HCT116 (cell line): ENCODE measurements at regions not wholly inside any gene's neighbourhood (a gene's known extent, or its start where the extent isn't known, plus 50 kb on each side); places are given as distances from the start of the nearest gene placed in this dataset.
"Not testable (repeated sequence)": the region's sequence is repeated elsewhere in the genome, so short reads cannot be mapped to it uniquely, and the experiment has no call there.

Experiments used
- ATAC-seq: fragments of 200-7000 bp; cut with Tn5 transposase; 2 replicates; pipeline ENCODE4 v1.9.1; 2020; ENCODE audit warnings: mild to moderate bottlenecking, moderate library complexity
- BruUV-seq: library from RNA; stranded (reverse); fragments of 400-500 nt; replicated peaks from 2 replicates; lab custom pipeline; 2021; lab: Mats Ljungman, UMichigan
- CTCF ChIA-PET: fragments of 300-600 bp; sonication (Branson Sonifier 250); formaldehyde crosslinking; loops from one replicate; lab custom pipeline; 2021; ENCODE audit warnings: antibody characterized with exemption; lab: Charles Lee
- POLR2A ChIA-PET: fragments of 300-600, 350-600 bp; sonication (Branson Sonifier 250); formaldehyde crosslinking; loops from one replicate; lab custom pipeline; 2021; ENCODE audit warnings: antibody characterized with exemption; lab: Charles Lee
- RAD21 ChIA-PET, 2 experiments: fragments of 300-600 bp; sonication (Branson Sonifier 250); formaldehyde crosslinking; loops; one replicate each; lab custom pipeline; 2023; ENCODE audit warnings: low total read pairs in 2 of 2; ENCODE audit not compliant: uncharacterized antibody in 2 of 2, unreplicated experiment in 2 of 2, low non-redundant PET in 1 of 2; lab: Charles Lee
- DNase-seq: peaks from one replicate; pipeline ENCODE4 v3.0.0-alpha.2; 2010; ENCODE audit warnings: low read depth, low spot score
- H2AFZ ChIP-seq: fragments of 200-600 bp; shearing (Covaris generic), sonication (generic); 2 replicates; pipeline ENCODE4 v1.6.1; 2017; ENCODE audit warnings: low read depth, mixed run types, mixed read lengths, antibody characterized with exemption, low read length; ENCODE audit not compliant: poor library complexity, severe bottlenecking
- H3K27ac ChIP-seq: 2 replicates; pipeline ENCODE4 v1.5.1; 2012; ENCODE audit warnings: low read depth, low read length
- H3K27me3 ChIP-seq: fragments of 200-600 bp; sonication (generic); 2 replicates; pipeline ENCODE4 v1.6.1; 2016; ENCODE audit warnings: mixed run types, low read length, mixed read lengths; ENCODE audit not compliant: insufficient read depth
- H3K36me3 ChIP-seq, 2 experiments: fragments of 200-500 bp in 1 of 2; fragments of 200-600 bp in 1 of 2; sonication (Bioruptor generic) in 1 of 2; sonication (generic) in 1 of 2; 2 replicates each; pipeline versions ENCODE4 v1.5.1 to v1.6.1; 2014 to 2016; ENCODE audit warnings: low read length in 2 of 2, inconsistent platforms in 1 of 2, mixed read lengths in 1 of 2, mixed run types in 1 of 2; ENCODE audit not compliant: insufficient read depth in 2 of 2, control insufficient read depth in 1 of 2
- H3K4me1 ChIP-seq, 2 experiments: fragments of 200-600 bp in 1 of 2; sonication (generic) in 1 of 2; 2 replicates each; pipeline versions ENCODE4 v1.5.1 to v1.6.1; 2012 to 2017; ENCODE audit warnings: low read length in 2 of 2, inconsistent platforms in 1 of 2, mild to moderate bottlenecking in 1 of 2, mixed read lengths in 1 of 2, mixed run types in 1 of 2, moderate library complexity in 1 of 2; ENCODE audit not compliant: insufficient read depth in 2 of 2, control insufficient read depth in 1 of 2
- H3K4me2 ChIP-seq: fragments of 200-600 bp; sonication (generic); 2 replicates; pipeline ENCODE4 v1.6.1; 2017; ENCODE audit warnings: mixed run types, low read length, mixed read lengths
- H3K4me3 ChIP-seq, 2 experiments: fragments of 200-600 bp in 1 of 2; sonication (generic) in 1 of 2; replicated peaks in 1 of 2; 2 replicates each; pipeline ENCODE4 v1.5.1; 2011 to 2016; ENCODE audit warnings: low read length in 2 of 2, control low read depth in 1 of 2, low read depth in 1 of 2, mild to moderate bottlenecking in 1 of 2, mixed read lengths in 1 of 2, mixed run types in 1 of 2
- H3K79me2 ChIP-seq: fragments of 200-600 bp; sonication (generic); 2 replicates; pipeline ENCODE4 v1.6.1; 2017; ENCODE audit warnings: mild to moderate bottlenecking, mixed run types, low read length, moderate library complexity, mixed read lengths; ENCODE audit not compliant: insufficient read depth
- H3K9ac ChIP-seq: fragments of 200-600 bp; sonication (generic); 2 replicates; pipeline ENCODE4 v1.6.1; 2016; ENCODE audit warnings: low read length, mixed read lengths
- H3K9me2 ChIP-seq: fragments of 200-600 bp; sonication (generic), shearing (Covaris generic); 2 replicates; pipeline ENCODE4 v1.6.1; 2017; ENCODE audit warnings: mixed run types, mild to moderate bottlenecking, moderate library complexity; ENCODE audit not compliant: insufficient read depth
- H3K9me3 ChIP-seq, 2 experiments: fragments of 200-500 bp in 1 of 2; fragments of 200-600 bp in 1 of 2; sonication (Bioruptor generic) in 1 of 2; sonication (generic) in 1 of 2; 2 replicates each; pipeline ENCODE4 v1.6.1; 2014 to 2017; ENCODE audit warnings: low read length in 2 of 2, mixed read lengths in 2 of 2, inconsistent platforms in 1 of 2, low read depth in 1 of 2, mild to moderate bottlenecking in 1 of 2, mixed run types in 1 of 2, moderate library complexity in 1 of 2; ENCODE audit not compliant: control insufficient read depth in 1 of 2, insufficient read depth in 1 of 2
- H4K20me1 ChIP-seq: fragments of 200-600 bp; sonication (generic), shearing (Covaris generic); 2 replicates; pipeline ENCODE4 v1.6.1; 2017; ENCODE audit warnings: mixed run types, mild to moderate bottlenecking, moderate library complexity; ENCODE audit not compliant: insufficient read depth
- ATF3 ChIP-seq: IDR thresholded peaks from 2 replicates; pipeline ENCODE4 v1.6.1; 2012
- CBX3 ChIP-seq: IDR thresholded peaks from 2 replicates; pipeline ENCODE4 v1.6.1; 2012; ENCODE audit warnings: low read depth
- CEBPB ChIP-seq: IDR thresholded peaks from 2 replicates; pipeline ENCODE4 v1.6.1; 2012; ENCODE audit warnings: low read depth
- EGR1 ChIP-seq: IDR thresholded peaks from 2 replicates; pipeline ENCODE4 v1.6.1; 2012; ENCODE audit warnings: low read depth
- ELF1 ChIP-seq: IDR thresholded peaks from 2 replicates; pipeline ENCODE4 v1.6.1; 2012; ENCODE audit warnings: low read depth, borderline replicate concordance
- EZH2phosphoT487 ChIP-seq: fragments of 200-600 bp; IDR thresholded peaks from 2 replicates; pipeline ENCODE4 v1.6.1; 2018; ENCODE audit warnings: antibody characterized with exemption, borderline replicate concordance
- JUND ChIP-seq: IDR thresholded peaks from 2 replicates; pipeline ENCODE4 v1.6.1; 2012
- MAX ChIP-seq: IDR thresholded peaks from 2 replicates; pipeline ENCODE4 v1.6.1; 2012
- POLR2AphosphoS5 ChIP-seq: IDR thresholded peaks from 2 replicates; pipeline ENCODE4 v1.6.1; 2011; ENCODE audit warnings: mild to moderate bottlenecking, low read depth, low read length, moderate library complexity
- RAD21 ChIP-seq: IDR thresholded peaks from 2 replicates; pipeline ENCODE4 v1.6.1; 2012; ENCODE audit warnings: low read depth, mild to moderate bottlenecking
- SIN3A ChIP-seq: IDR thresholded peaks from 2 replicates; pipeline ENCODE4 v1.6.1; 2012; ENCODE audit warnings: low read depth
- SP1 ChIP-seq: IDR thresholded peaks from 2 replicates; pipeline ENCODE4 v1.6.1; 2012; ENCODE audit warnings: low read depth
- ZBTB33 ChIP-seq: IDR thresholded peaks from 2 replicates; pipeline ENCODE4 v1.6.1; 2011; ENCODE audit warnings: mild to moderate bottlenecking, low read length, moderate library complexity; ENCODE audit not compliant: insufficient replicate concordance; ENCODE audit errors: extremely low read depth
- ZNF274 ChIP-seq: fragments of 200-500 bp; sonication (Bioruptor generic); IDR thresholded peaks from 2 replicates; pipeline ENCODE4 v1.6.1; 2014; ENCODE audit warnings: mild to moderate bottlenecking, low read depth, low read length, inconsistent platforms
- intact Hi-C: fragments of 100-400 bp; cut with micrococcal nuclease; formaldehyde crosslinking; loops from 2 replicates; pipeline ENCODE4 v1.10.0; 2022

- TF ChIP-seq MAX (no peak), ATF3 (no peak)
Measured at GRCh38 chr1:118535901-118536300, 350.9 kb upstream of the SPAG17 start (continued).

- H3K4me1 ChIP-seq, H3K79me2 ChIP-seq, DNase-seq, BruUV-seq, POLR2A ChIA-PET, H3K4me2 ChIP-seq, H3K27ac ChIP-seq, intact Hi-C loops, H3K9ac ChIP-seq, H3K4me3 ChIP-seq, CTCF ChIA-PET, ATAC-seq, H3K27me3 ChIP-seq, H3K9me3 ChIP-seq, H4K20me1 ChIP-seq, H3K36me3 ChIP-seq, H2AFZ ChIP-seq, H3K9me2 ChIP-seq, RAD21 ChIA-PET: not testable (repeated sequence)
Measured at GRCh38 chr1:118511922-118512321, 326.9 kb upstream of the SPAG17 start.

- no peak overlapping the region for H3K4me3 ChIP-seq
- no TSS peak for BruUV-seq
- H3K27ac ChIP-seq = no peak overlapping the region
- no peak for ATAC-seq
- no peak overlapping the region for H2AFZ ChIP-seq
- H3K9me3 ChIP-seq = no peaks in the 10 kb centered on the region; a peak in 1 of 4 replicates
- H3K27me3 ChIP-seq = no peaks in the 10 kb centered on the region
- no peak overlapping the region for H3K4me2 ChIP-seq
- ChIA-PET CTCF (no interaction called here), RAD21 (no interaction called here), POLR2A (no interaction called here)
- intact Hi-C loops = no loop called here
- no peak overlapping the region for H3K9ac ChIP-seq
- H3K36me3 ChIP-seq = no peaks in the 10 kb centered on the region
- H3K4me1 ChIP-seq = no peaks in the 10 kb centered on the region
- H4K20me1 ChIP-seq = no peaks in the 10 kb centered on the region
- TF ChIP-seq EZH2phosphoT487 (no peak), SIN3A (no peak), CBX3 (no peak), POLR2AphosphoS5 (no peak), ZBTB33 (no peak), ZNF274 (no peak), EGR1 (no peak), ELF1 (no peak), CEBPB (no peak), RAD21 (no peak), SP1 (no peak), JUND (no peak)
- no peaks in the 10 kb centered on the region for H3K79me2 ChIP-seq
- H3K9me2 ChIP-seq = no peaks in the 10 kb centered on the region
- DNase-seq = no peak
Measured at GRCh38 chr1:118504867-118505266, 319.8 kb upstream of the SPAG17 start.
